WTC11 (cell line): ENCODE measurements at regions not wholly inside any gene's neighbourhood (a gene's known extent, or its start where the extent isn't known, plus 50 kb on each side); places are given as distances from the start of the nearest gene placed in this dataset.

Experiments
- CTCF ChIP-seq: fragments of 200-600 bp; IDR thresholded peaks from 2 replicates; pipeline ENCODE4 v1.8.0; 2022; ENCODE audit warnings: antibody characterized with exemption
- MAX ChIP-seq: sonication (generic); formaldehyde crosslinking; IDR thresholded peaks from 2 replicates; pipeline ENCODE4 v1.8.0; 2022; ENCODE audit warnings: mild to moderate bottlenecking, missing genetic modification reagents

- TF ChIP-seq CTCF: no peak
- no peak for TF ChIP-seq MAX (CRISPR knock-in tag)
Observed at GRCh38 chr6:21381331-21381963, 212.1 kb upstream of the SOX4 start.
